Left lung (tissue), 4 donors: ENCODE measurements at regions not wholly inside any gene's neighbourhood (a gene's known extent, or its start where the extent isn't known, plus 50 kb on each side); places are given as distances from the start of the nearest gene placed in this dataset.

Experiments
- ATAC-seq: fragments of 200-7000 bp; cut with Tn5 transposase; one replicate; pipeline ENCODE4 v1.9.1; 2020; ENCODE audit warnings: moderate library complexity
- DNase-seq, 4 donors: peaks; one replicate each; pipeline ENCODE4 v3.0.0-alpha.2; 2013 to 2020
- H3K27ac ChIP-seq, 2 donors: fragments of 200-600 bp; sonication (generic) in 1 of 2; one replicate each; pipeline versions ENCODE4 v1.5.0 to v1.8.0; 2020 to 2021
- H3K27me3 ChIP-seq, 2 donors: fragments of 200-600 bp; sonication (generic) in 1 of 2; one replicate each; pipeline versions ENCODE4 v1.5.0 to v1.8.0; 2020 to 2021
- H3K36me3 ChIP-seq, 2 donors: fragments of 200-600 bp; sonication (generic) in 1 of 2; one replicate each; pipeline versions ENCODE4 v1.5.0 to v1.8.0; 2020 to 2021
- H3K4me1 ChIP-seq, 2 donors: fragments of 200-600 bp; one replicate each; pipeline ENCODE4 v1.8.0; 2021
- H3K4me3 ChIP-seq, 2 donors: fragments of 200-600 bp; sonication (generic) in 1 of 2; one replicate each; pipeline versions ENCODE4 v1.5.0 to v1.8.0; 2020 to 2021; ENCODE audit warnings: mild to moderate bottlenecking in 1 of 2
- H3K9me3 ChIP-seq, 2 donors: fragments of 200-600 bp; sonication (generic) in 1 of 2; one replicate each; pipeline versions ENCODE4 v1.5.0 to v1.8.0; 2020 to 2021
- intact Hi-C, 2 donors: fragments of 100-400 bp; cut with DNase I; formaldehyde crosslinking; loops; one replicate each; pipeline versions ENCODE4 v1.11.2 to v1.14.2; 2022
- TF ChIP-seq, protein P1 (sequence below), 2 donors: fragments of 200-600 bp; sonication (generic) in 1 of 2; IDR thresholded peaks; one replicate each; pipeline versions ENCODE4 v1.5.0 to v1.8.0; 2021; ENCODE audit warnings: antibody characterized with exemption in 2 of 2
- donor health status: DM: no; HTN: yes; CAD: no.
- donor health status: DM: no; HTN: no; CAD: no.

DNA sequence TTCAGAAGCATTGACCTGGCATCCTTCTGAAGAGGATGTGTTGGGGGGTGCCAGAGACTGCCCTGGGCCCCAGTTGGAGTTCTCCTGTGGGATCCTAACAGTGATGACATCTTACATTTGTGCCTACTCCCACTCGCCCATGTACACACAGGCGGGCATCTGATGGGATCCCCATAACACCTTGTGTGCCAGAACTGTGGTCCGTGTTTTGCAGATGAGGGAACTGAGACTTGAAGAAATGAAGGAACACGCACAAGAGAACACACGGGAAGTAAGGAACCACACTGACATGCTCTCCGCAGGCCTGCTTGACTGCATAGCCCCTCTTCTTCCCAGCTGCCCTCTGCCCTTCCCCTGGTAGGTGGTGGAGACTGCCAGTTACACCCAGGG lies 255.3 kb downstream of the MYCN start:
- intact Hi-C loops = no loop called here
- no peaks in the 10 kb centered on the region for H3K27me3 ChIP-seq
- H3K4me1 ChIP-seq = no peaks in the 10 kb centered on the region
- ATAC-seq (no peak), DNase-seq (no peak)
- H3K4me3 ChIP-seq = no peak overlapping the region
- H3K27ac ChIP-seq = no peak overlapping the region
- TF ChIP-seq, protein P1, sequence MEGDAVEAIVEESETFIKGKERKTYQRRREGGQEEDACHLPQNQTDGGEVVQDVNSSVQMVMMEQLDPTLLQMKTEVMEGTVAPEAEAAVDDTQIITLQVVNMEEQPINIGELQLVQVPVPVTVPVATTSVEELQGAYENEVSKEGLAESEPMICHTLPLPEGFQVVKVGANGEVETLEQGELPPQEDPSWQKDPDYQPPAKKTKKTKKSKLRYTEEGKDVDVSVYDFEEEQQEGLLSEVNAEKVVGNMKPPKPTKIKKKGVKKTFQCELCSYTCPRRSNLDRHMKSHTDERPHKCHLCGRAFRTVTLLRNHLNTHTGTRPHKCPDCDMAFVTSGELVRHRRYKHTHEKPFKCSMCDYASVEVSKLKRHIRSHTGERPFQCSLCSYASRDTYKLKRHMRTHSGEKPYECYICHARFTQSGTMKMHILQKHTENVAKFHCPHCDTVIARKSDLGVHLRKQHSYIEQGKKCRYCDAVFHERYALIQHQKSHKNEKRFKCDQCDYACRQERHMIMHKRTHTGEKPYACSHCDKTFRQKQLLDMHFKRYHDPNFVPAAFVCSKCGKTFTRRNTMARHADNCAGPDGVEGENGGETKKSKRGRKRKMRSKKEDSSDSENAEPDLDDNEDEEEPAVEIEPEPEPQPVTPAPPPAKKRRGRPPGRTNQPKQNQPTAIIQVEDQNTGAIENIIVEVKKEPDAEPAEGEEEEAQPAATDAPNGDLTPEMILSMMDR (IDR thresholded peaks at IDR 0.05) = no peak
- no peaks in the 10 kb centered on the region for H3K36me3 ChIP-seq
- H3K9me3 ChIP-seq = no peaks in the 10 kb centered on the region

DNA sequence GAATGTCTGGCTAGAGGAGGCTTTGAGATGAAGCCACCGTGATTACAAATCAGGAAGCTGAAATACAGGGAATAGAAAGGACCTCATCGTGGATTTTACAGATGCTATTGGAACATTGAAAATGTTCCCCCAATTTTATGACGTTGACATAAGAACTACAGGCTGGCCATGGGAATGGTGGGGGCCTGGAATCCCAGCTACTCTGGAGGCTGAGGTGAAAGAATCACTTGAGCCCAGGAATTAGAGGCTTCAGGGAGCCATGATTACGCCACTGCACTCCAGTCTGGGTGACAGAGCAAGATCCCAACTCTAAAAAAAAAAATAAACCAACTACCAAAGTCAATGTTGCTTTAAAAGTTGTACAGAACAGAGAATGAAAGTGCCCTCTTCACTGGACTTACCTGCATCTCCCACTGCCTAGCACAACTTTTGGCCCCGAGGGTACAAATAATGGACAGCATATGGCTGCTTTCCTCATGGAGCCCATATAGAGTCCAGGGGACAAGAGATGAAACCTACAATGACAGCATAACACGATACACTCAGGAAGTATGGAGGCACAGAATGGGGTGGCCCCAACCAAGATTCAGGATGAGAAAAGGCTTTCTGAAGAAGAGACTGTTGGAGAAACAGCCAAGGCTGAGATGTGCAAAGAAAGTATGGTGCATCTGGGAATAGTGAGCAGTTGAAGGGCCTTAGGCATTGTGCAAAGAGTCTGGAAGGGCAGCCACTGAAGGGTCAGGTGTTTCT lies 254.8 kb downstream of the MYCN start:
- H3K4me1 ChIP-seq = no peaks in the 10 kb centered on the region
- TF ChIP-seq, protein P1 (IDR thresholded peaks at IDR 0.05) = no peak
- H3K36me3 ChIP-seq = no peaks in the 10 kb centered on the region
- no peaks in the 10 kb centered on the region for H3K9me3 ChIP-seq
- H3K4me3 ChIP-seq = no peak overlapping the region
- DNase-seq (no peak), ATAC-seq (no peak)
- no peak overlapping the region for H3K27ac ChIP-seq
- intact Hi-C loops = no loop called here
- H3K27me3 ChIP-seq = no peaks in the 10 kb centered on the region

DNA sequence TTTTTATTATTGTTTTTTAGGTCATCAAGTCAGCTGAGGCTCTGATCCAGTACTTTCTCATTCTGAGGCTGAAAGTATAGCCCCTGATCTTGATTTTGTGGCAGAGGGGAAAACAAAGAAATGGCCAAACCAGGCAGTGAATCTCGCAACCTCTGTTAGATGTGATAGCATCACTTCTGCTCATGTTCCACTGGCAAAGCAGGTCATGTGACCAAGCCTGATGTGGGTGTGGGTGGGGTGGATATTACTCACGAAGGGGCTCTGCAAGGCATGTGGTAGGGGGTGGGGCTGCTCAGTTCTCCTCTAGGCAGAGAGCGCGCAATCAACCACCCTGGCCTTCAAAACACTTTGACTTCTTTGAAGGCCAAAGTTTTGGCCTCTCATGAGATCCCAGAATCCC lies 254.2 kb downstream of the MYCN start:
- ATAC-seq = no peak
- TF ChIP-seq, protein P1 (IDR thresholded peaks at IDR 0.05) = no peak
- Histone ChIP-seq H3K27ac (no peak overlapping the region), H3K4me1 (no peaks in the 10 kb centered on the region), H3K36me3 (no peaks in the 10 kb centered on the region), H3K4me3 (no peak overlapping the region), H3K9me3 (no peaks in the 10 kb centered on the region), H3K27me3 (no peaks in the 10 kb centered on the region)
- no peak for DNase-seq
- intact Hi-C loops = no loop called here

DNA sequence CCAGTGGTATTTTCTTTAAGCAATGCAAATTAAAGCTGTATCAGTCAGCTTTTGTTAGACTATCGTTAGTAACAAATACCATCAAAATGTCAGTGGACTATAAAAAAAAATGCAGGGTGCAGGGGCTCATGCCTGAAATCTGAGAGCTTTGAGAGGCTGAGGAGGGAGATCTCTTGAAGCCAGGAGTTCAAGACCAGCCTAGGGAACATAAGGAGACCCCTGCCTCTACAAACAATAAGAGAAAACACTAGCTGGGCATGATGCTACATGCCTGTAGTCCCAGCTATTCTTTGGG lies 253.7 kb downstream of the MYCN start:
- H3K27ac ChIP-seq = no peak overlapping the region
- intact Hi-C loops = no loop called here
- no peaks in the 10 kb centered on the region for H3K4me1 ChIP-seq
- H3K36me3 ChIP-seq = no peaks in the 10 kb centered on the region
- ATAC-seq (no peak), DNase-seq (no peak)
- TF ChIP-seq, protein P1 (IDR thresholded peaks at IDR 0.05) = no peak
- no peak overlapping the region for H3K4me3 ChIP-seq
- H3K27me3 ChIP-seq = no peaks in the 10 kb centered on the region
- no peaks in the 10 kb centered on the region for H3K9me3 ChIP-seq

DNA sequence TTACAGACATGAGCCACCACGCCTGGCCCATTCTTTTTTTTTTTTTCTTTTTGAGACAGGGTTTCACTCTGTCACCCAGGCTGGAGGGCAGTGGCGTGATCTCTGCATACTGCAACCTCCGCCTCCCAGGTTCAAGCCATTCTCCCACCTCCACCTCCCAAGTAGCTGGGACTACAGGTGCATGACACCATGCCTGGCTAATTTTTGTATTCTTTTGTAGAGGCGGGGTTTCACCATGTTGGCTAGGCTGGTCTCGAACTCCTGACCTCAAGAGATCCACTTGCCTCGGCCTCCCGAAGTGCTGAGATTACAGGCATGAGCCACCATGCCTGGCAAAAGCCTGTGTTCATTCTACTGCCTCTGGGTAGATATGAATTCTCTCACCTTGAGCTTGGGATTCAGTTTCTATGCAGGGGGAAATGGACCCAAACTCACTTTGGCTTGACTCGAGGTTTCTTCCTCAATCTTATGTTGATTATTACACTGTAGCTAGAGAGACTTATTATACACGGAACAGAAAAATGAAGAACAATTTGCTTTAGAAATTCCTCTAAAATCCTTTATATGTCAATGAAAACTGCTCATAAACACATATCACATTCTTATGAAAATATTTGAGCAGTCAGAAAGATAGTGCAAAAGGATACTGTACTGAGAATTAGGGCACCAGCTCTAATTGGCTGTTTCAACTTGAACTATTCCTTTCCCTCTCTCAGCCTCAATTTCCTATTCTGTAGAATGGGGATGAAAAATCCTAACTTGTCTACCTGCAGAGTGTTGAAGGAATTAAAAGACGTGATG lies 252.3 kb downstream of the MYCN start:
- Histone ChIP-seq H3K4me3 (no peak overlapping the region), H3K27ac (no peak overlapping the region), H3K27me3 (no peaks in the 10 kb centered on the region), H3K36me3 (no peaks in the 10 kb centered on the region), H3K4me1 (no peaks in the 10 kb centered on the region), H3K9me3 (no peaks in the 10 kb centered on the region)
- intact Hi-C loops = no loop called here
- ATAC-seq (no peak), DNase-seq (no peak)
- TF ChIP-seq, protein P1 (IDR thresholded peaks at IDR 0.05) = no peak
